ENCODE measurements at regions not wholly inside any gene's neighbourhood (a gene's known extent, or its start where the extent isn't known, plus 50 kb on each side); places are given as distances from the start of the nearest gene placed in this dataset.

GRCh38 chr2:120865656-120866055, 130.0 kb downstream of the GLI2 start:
- Histone ChIP-seq H3K27me3 (replicated peaks; ENCODE audit: control insufficient read depth, insufficient read depth, low read length) (peaks cover 2% of the 10 kb centered on the region; the same call in 1 of the 2 replicates), H3K36me3 (ENCODE audit: control insufficient read depth, insufficient read depth, low read length) (no peaks in the 10 kb centered on the region), H3K4me3 (replicated peaks; ENCODE audit: low read depth, low read length) (no peak overlapping the region)
- no peak for TF ChIP-seq CTCF (IDR thresholded peaks at IDR 0.05; ENCODE audit: insufficient read depth, low read length, poor library complexity, severe bottlenecking)
- DNase-seq (ENCODE audit: extremely low read depth, insufficient read length), result no peak

- H3K27me3 ChIP-seq (replicated peaks; ENCODE audit: control insufficient read depth, insufficient read depth, low read length), result peaks cover 2% of the 10 kb centered on the region; the same call in 1 of the 2 replicates
Measured at GRCh38 chr2:120866071-120866470, 130.4 kb downstream of the GLI2 start.

GRCh38 chr2:120866483-120867140, 130.9 kb downstream of the GLI2 start:
- no peaks in the 10 kb centered on the region for H3K36me3 ChIP-seq (ENCODE audit: control insufficient read depth, insufficient read depth, low read length)
- H3K27me3 ChIP-seq (replicated peaks; ENCODE audit: control insufficient read depth, insufficient read depth, low read length), result peaks cover 2% of the 10 kb centered on the region; the same call in 1 of the 2 replicates
- DNase-seq (ENCODE audit: extremely low read depth, insufficient read length), result no peak
- no peak for TF ChIP-seq CTCF (IDR thresholded peaks at IDR 0.05; ENCODE audit: insufficient read depth, low read length, poor library complexity, severe bottlenecking)
- H3K4me3 ChIP-seq (replicated peaks; ENCODE audit: low read depth, low read length), result no peak overlapping the region

More at GRCh38 chr2:120866071-120866470, 130.4 kb downstream of the GLI2 start:
- DNase-seq (ENCODE audit: extremely low read depth, insufficient read length), result no peak
- no peak for TF ChIP-seq CTCF (IDR thresholded peaks at IDR 0.05; ENCODE audit: insufficient read depth, low read length, poor library complexity, severe bottlenecking)
- H3K36me3 ChIP-seq (ENCODE audit: control insufficient read depth, insufficient read depth, low read length), result no peaks in the 10 kb centered on the region
- H3K4me3 ChIP-seq (replicated peaks; ENCODE audit: low read depth, low read length), result no peak overlapping the region

GRCh38 chr2:120867290-120868241, 131.9 kb downstream of the GLI2 start:
- Histone ChIP-seq H3K36me3 (ENCODE audit: control insufficient read depth, insufficient read depth, low read length) (no peaks in the 10 kb centered on the region), H3K4me3 (replicated peaks; ENCODE audit: low read depth, low read length) (no peak overlapping the region), H3K27me3 (replicated peaks; ENCODE audit: control insufficient read depth, insufficient read depth, low read length) (peaks cover 2% of the 10 kb centered on the region; the same call in 1 of the 2 replicates)
- TF ChIP-seq CTCF (IDR thresholded peaks at IDR 0.05; ENCODE audit: insufficient read depth, low read length, poor library complexity, severe bottlenecking), result no peak
- DNase-seq (ENCODE audit: extremely low read depth, insufficient read length), result no peak

GRCh38 chr2:120868366-120868765, 132.7 kb downstream of the GLI2 start:
- Histone ChIP-seq H3K27me3 (replicated peaks; ENCODE audit: control insufficient read depth, insufficient read depth, low read length) (peaks cover 2% of the 10 kb centered on the region; the same call in 1 of the 2 replicates), H3K36me3 (ENCODE audit: control insufficient read depth, insufficient read depth, low read length) (no peaks in the 10 kb centered on the region), H3K4me3 (replicated peaks; ENCODE audit: low read depth, low read length) (no peak overlapping the region)
- TF ChIP-seq CTCF (IDR thresholded peaks at IDR 0.05; ENCODE audit: insufficient read depth, low read length, poor library complexity, severe bottlenecking), result no peak
- DNase-seq (ENCODE audit: extremely low read depth, insufficient read length), result no peak

All from GM06990 (cell line).